Esophagus muscularis mucosa (tissue), 4 donors: ENCODE measurements at regions not wholly inside any gene's neighbourhood (a gene's known extent, or its start where the extent isn't known, plus 50 kb on each side); places are given as distances from the start of the nearest gene placed in this dataset.

Experiments used
- EP300 ChIP-seq: sonication (generic); formaldehyde crosslinking; IDR thresholded peaks from one replicate; pipeline ENCODE4 v1.6.1; 2017; ENCODE audit warnings: antibody characterized with exemption
- POLR2A ChIP-seq: fragments of 450-650 bp; IDR thresholded peaks from one replicate; pipeline ENCODE4 v1.6.1; 2017; ENCODE audit warnings: antibody characterized with exemption, moderate library complexity, mild to moderate bottlenecking, low read depth
- POLR2AphosphoS5 ChIP-seq, 2 donors: sonication (generic); formaldehyde crosslinking; IDR thresholded peaks; one replicate each; pipeline ENCODE4 v1.6.1; 2017; ENCODE audit warnings: antibody characterized with exemption in 2 of 2
- TF ChIP-seq, protein P1 (sequence below), 3 experiments: fragments of 200-600 bp in 2 of 3; fragments of 450-650 bp in 1 of 3; sonication (generic) in 2 of 3; IDR thresholded peaks; one replicate each; pipeline ENCODE4 v1.5.1; 2017 to 2019; ENCODE audit warnings: antibody characterized with exemption in 3 of 3, mild to moderate bottlenecking in 2 of 3, moderate library complexity in 1 of 3

DNA sequence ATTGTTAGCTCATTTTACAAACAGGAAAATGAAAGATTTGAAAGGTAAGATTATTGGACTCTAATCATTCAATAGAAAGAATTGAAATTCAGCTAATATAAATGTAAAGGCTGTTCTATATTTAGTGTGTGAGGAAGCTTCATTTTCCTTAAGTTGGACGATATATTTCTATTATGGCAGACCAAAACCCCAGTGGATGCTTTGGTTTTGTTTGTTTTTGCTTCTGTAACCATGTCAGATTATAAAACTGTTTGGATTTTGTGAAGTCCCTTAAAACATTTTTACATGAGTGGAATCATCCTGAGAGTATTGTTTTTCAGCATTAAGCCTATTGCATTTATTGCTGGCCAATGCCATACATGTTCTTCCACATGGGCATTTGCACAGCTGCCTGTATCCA is 110.2 kb upstream of the ENPEP start:
- TF ChIP-seq, protein P1, sequence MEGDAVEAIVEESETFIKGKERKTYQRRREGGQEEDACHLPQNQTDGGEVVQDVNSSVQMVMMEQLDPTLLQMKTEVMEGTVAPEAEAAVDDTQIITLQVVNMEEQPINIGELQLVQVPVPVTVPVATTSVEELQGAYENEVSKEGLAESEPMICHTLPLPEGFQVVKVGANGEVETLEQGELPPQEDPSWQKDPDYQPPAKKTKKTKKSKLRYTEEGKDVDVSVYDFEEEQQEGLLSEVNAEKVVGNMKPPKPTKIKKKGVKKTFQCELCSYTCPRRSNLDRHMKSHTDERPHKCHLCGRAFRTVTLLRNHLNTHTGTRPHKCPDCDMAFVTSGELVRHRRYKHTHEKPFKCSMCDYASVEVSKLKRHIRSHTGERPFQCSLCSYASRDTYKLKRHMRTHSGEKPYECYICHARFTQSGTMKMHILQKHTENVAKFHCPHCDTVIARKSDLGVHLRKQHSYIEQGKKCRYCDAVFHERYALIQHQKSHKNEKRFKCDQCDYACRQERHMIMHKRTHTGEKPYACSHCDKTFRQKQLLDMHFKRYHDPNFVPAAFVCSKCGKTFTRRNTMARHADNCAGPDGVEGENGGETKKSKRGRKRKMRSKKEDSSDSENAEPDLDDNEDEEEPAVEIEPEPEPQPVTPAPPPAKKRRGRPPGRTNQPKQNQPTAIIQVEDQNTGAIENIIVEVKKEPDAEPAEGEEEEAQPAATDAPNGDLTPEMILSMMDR (IDR thresholded peaks at IDR 0.05), result no peak
- TF ChIP-seq EP300 (no peak), POLR2A (no peak), POLR2AphosphoS5 (IDR thresholded peaks at IDR 0.05) (no peak)
